B cell (primary cell): ENCODE measurements at regions not wholly inside any gene's neighbourhood (a gene's known extent, or its start where the extent isn't known, plus 50 kb on each side); places are given as distances from the start of the nearest gene placed in this dataset.

Source experiments
- ATAC-seq: fragments of 200-7000 bp; cut with Tn5 transposase; one replicate; pipeline ENCODE4 v1.10.0; 2021; ENCODE audit warnings: low read depth, mild to moderate bottlenecking, moderate number of reproducible peaks, moderate library complexity
- CTCF ChIA-PET: fragments of 350-600 bp; sonication (Branson Sonifier 250); formaldehyde crosslinking; loops from one replicate; lab custom pipeline; 2021; ENCODE audit warnings: antibody characterized with exemption, inconsistent platforms; lab: Charles Lee
- POLR2A ChIA-PET: fragments of 350-600 bp; sonication (Branson Sonifier 250); formaldehyde crosslinking; loops from one replicate; lab custom pipeline; 2021; ENCODE audit warnings: antibody characterized with exemption; lab: Charles Lee
- DNase-seq: peaks from one replicate; pipeline ENCODE4 v3.0.0; 2013
- H2AFZ ChIP-seq: 2 replicates; pipeline ENCODE4 v1.6.1; 2012; ENCODE audit warnings: mild to moderate bottlenecking, low read depth, low read length; ENCODE audit not compliant: insufficient read depth, poor library complexity, severe bottlenecking
- H3K27ac ChIP-seq, 2 donors: 1 replicate in 1 of 2; 2 replicates in 1 of 2; pipeline ENCODE4 v1.5.1; 2012 to 2013; ENCODE audit warnings: low read length in 2 of 2, mild to moderate bottlenecking in 2 of 2, moderate library complexity in 1 of 2
- H3K27me3 ChIP-seq, 4 experiments: fragments of 200-600 bp in 1 of 4; sonication (generic) in 1 of 4; replicated peaks in 1 of 4; 1 replicate in 2 of 4; 2 replicates in 2 of 4; pipeline versions ENCODE4 v1.6.1 to v1.7.0; 2013 to 2016; ENCODE audit warnings: low read length in 3 of 4, mild to moderate bottlenecking in 2 of 4, mixed read lengths in 1 of 4, moderate library complexity in 1 of 4; ENCODE audit not compliant: insufficient read depth in 4 of 4, control insufficient read depth in 3 of 4; ENCODE audit errors: control extremely low read depth in 1 of 4
- H3K36me3 ChIP-seq, 2 experiments: replicated peaks in 1 of 2; 1 replicate in 1 of 2; 2 replicates in 1 of 2; pipeline versions ENCODE4 v1.6.1 to v1.7.1; 2013; ENCODE audit warnings: low read length in 1 of 2; ENCODE audit not compliant: insufficient read depth in 2 of 2, control insufficient read depth in 1 of 2; ENCODE audit errors: control extremely low read depth in 1 of 2, extremely low read depth in 1 of 2
- H3K4me1 ChIP-seq, 2 donors: fragments of 200-600 bp in 1 of 2; sonication (generic) in 1 of 2; 1 replicate in 1 of 2; 2 replicates in 1 of 2; pipeline versions ENCODE4 v1.5.1 to v1.6.1; 2013 to 2017; ENCODE audit warnings: low read length in 2 of 2; ENCODE audit not compliant: control insufficient read depth in 2 of 2, insufficient read depth in 2 of 2
- H3K4me2 ChIP-seq: replicated peaks from 2 replicates; pipeline ENCODE3; 2012; ENCODE audit warnings: mild to moderate bottlenecking, low read depth, low read length; ENCODE audit not compliant: poor library complexity, severe bottlenecking
- H3K4me3 ChIP-seq, 5 experiments: fragments of 200-600 bp in 1 of 5; sonication (generic) in 1 of 5; 1 replicate in 3 of 5; 2 replicates in 2 of 5; pipeline versions ENCODE4 v1.5.1 to v1.7.0; 2011 to 2016; ENCODE audit warnings: low read length in 4 of 5, mild to moderate bottlenecking in 4 of 5, low read depth in 2 of 5, control low read depth in 1 of 5, moderate library complexity in 1 of 5; ENCODE audit not compliant: insufficient read depth in 1 of 5; ENCODE audit errors: control extremely low read depth in 1 of 5, extremely low read depth in 1 of 5
- H3K79me2 ChIP-seq: fragments of 200-600 bp; sonication (generic); one replicate; pipeline ENCODE4 v1.6.0; 2016; ENCODE audit warnings: low read length; ENCODE audit not compliant: control insufficient read depth, insufficient read depth
- H3K9ac ChIP-seq: fragments of 200-600 bp; sonication (generic); 2 replicates; pipeline ENCODE4 v1.6.1; 2017; ENCODE audit warnings: mild to moderate bottlenecking, low read length, moderate library complexity
- H3K9me3 ChIP-seq, 3 donors: one replicate each; pipeline versions ENCODE4 v1.6.1 to v1.7.1; 2013; ENCODE audit warnings: low read length in 2 of 3; ENCODE audit not compliant: control insufficient read depth in 2 of 3, insufficient read depth in 1 of 3; ENCODE audit errors: control extremely low read depth in 1 of 3
- H4K20me1 ChIP-seq: 2 replicates; pipeline ENCODE4 v1.6.0; 2012; ENCODE audit warnings: mild to moderate bottlenecking, low read length; ENCODE audit not compliant: insufficient read depth, control insufficient read depth, poor library complexity, severe bottlenecking
- H3K27ac Mint-ChIP-seq: one replicate; pipeline ENCODE4 v1.8.0; 2021; ENCODE audit warnings: mixed read lengths
- H3K27me3 Mint-ChIP-seq: one replicate; pipeline ENCODE4 v1.8.0; 2021; ENCODE audit warnings: mixed read lengths
- H3K4me1 Mint-ChIP-seq: one replicate; pipeline ENCODE4 v1.8.0; 2021; ENCODE audit warnings: mixed read lengths
- H3K4me3 Mint-ChIP-seq: one replicate; pipeline ENCODE4 v1.8.0; 2021; ENCODE audit warnings: mixed read lengths
- H3K9me3 Mint-ChIP-seq: one replicate; pipeline ENCODE4 v1.8.0; 2022; ENCODE audit warnings: mixed read lengths; ENCODE audit not compliant: insufficient read depth
- EZH2 ChIP-seq: IDR thresholded peaks from 2 replicates; pipeline ENCODE4 v1.6.1; 2012; ENCODE audit warnings: borderline replicate concordance, low read depth, mild to moderate bottlenecking, moderate library complexity, low read length; ENCODE audit not compliant: insufficient read depth, poor library complexity, severe bottlenecking
- WGBS: methylation state at CpG from one replicate; pipeline ENCODE4 v1.1.5; 2013; ENCODE audit warnings: missing lambda C conversion rate; ENCODE audit not compliant: insufficient coverage; 5-methylcytosine and 5-hydroxymethylcytosine counted together
- intact Hi-C: fragments of 100-400 bp; cut with micrococcal nuclease; formaldehyde crosslinking; loops from one replicate; pipeline ENCODE4 v1.10.0; 2022
- TF ChIP-seq, protein P1 (sequence below): fragments of 200-600 bp; IDR thresholded peaks from one replicate; pipeline ENCODE4 v1.8.0; 2022; ENCODE audit warnings: antibody characterized with exemption, mild to moderate bottlenecking

- H3K4me3 ChIP-seq, result no peak overlapping the region
- peaks cover 8% of the 10 kb centered on the region for H3K9me3 Mint-ChIP-seq
- intact Hi-C loops, result no loop called here
Measured at GRCh38 chr2:240363746-240364581, 71.5 kb upstream of the GPC1 start.

DNA sequence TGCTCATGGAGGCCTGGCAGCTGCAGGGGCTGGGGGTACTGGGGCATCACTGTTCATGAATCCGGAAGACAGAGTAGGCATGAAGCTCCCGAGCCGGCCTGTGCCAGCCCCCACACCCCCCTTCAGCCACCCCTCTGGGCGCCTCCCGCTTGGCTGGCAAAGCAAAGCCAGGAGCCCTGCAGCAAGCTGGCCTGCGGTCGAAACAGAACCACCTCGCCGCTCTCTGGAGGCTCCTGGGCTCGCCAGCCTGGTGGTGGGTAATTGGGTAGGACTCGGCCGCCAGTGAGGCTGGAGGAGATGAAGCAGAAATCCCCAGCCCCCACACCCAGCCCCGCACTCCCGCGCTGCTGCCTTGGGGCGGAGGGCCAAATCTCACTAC lies 70.9 kb upstream of the GPC1 start:
- H3K9ac ChIP-seq, result no peak overlapping the region
- Mint-ChIP-seq H3K4me3 (no peak overlapping the region), H3K27ac (no peak overlapping the region), H3K27me3 (no peaks in the 10 kb centered on the region), H3K9me3 (peaks cover 8% of the 10 kb centered on the region), H3K4me1 (no peaks in the 10 kb centered on the region)
- no peaks in the 10 kb centered on the region for H3K4me1 ChIP-seq
- POLR2A ChIA-PET, result no interaction called here
- H3K36me3 ChIP-seq, result no peaks in the 10 kb centered on the region
- DNase-seq (no peak), ATAC-seq (no peak)
- no peaks in the 10 kb centered on the region for H3K79me2 ChIP-seq
- TF ChIP-seq, protein P1, sequence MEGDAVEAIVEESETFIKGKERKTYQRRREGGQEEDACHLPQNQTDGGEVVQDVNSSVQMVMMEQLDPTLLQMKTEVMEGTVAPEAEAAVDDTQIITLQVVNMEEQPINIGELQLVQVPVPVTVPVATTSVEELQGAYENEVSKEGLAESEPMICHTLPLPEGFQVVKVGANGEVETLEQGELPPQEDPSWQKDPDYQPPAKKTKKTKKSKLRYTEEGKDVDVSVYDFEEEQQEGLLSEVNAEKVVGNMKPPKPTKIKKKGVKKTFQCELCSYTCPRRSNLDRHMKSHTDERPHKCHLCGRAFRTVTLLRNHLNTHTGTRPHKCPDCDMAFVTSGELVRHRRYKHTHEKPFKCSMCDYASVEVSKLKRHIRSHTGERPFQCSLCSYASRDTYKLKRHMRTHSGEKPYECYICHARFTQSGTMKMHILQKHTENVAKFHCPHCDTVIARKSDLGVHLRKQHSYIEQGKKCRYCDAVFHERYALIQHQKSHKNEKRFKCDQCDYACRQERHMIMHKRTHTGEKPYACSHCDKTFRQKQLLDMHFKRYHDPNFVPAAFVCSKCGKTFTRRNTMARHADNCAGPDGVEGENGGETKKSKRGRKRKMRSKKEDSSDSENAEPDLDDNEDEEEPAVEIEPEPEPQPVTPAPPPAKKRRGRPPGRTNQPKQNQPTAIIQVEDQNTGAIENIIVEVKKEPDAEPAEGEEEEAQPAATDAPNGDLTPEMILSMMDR, result no peak
- TF ChIP-seq EZH2, result no peak
- no peak overlapping the region for H2AFZ ChIP-seq
- H3K9me3 ChIP-seq, result peaks cover 0 to 28% (median 3%) of the 10 kb centered on the region in 3 donors
- H4K20me1 ChIP-seq, result no peaks in the 10 kb centered on the region
- no peak overlapping the region for H3K4me2 ChIP-seq
- H3K27me3 ChIP-seq, result no peaks in the 10 kb centered on the region
- no peak overlapping the region for H3K27ac ChIP-seq
- 90% methylated on average over 3 of the region's 16 CpGs for WGBS
- CTCF ChIA-PET, result no interaction called here
- H3K4me3 ChIP-seq, result no peak overlapping the region
- intact Hi-C loops, result no loop called here

More at GRCh38 chr2:240363746-240364581, 71.5 kb upstream of the GPC1 start:
- no peak overlapping the region for H3K27ac Mint-ChIP-seq
- H2AFZ ChIP-seq, result no peak overlapping the region
- H3K4me2 ChIP-seq, result no peak overlapping the region
- POLR2A ChIA-PET, result no interaction called here
- H3K4me1 ChIP-seq, result no peaks in the 10 kb centered on the region
- 81% methylated on average over 25 of the region's 28 CpGs for WGBS
- no peak overlapping the region for H3K9ac ChIP-seq
- TF ChIP-seq, protein P1, result no peak
- no peak for TF ChIP-seq EZH2
- CTCF ChIA-PET, result no interaction called here
- ATAC-seq, result no peak
- peaks cover 0 to 35% (median 3%) of the 10 kb centered on the region in 3 donors for H3K9me3 ChIP-seq
- no peaks in the 10 kb centered on the region for H3K4me1 Mint-ChIP-seq
- no peak for DNase-seq
- no peaks in the 10 kb centered on the region for H3K79me2 ChIP-seq
- no peaks in the 10 kb centered on the region for H3K36me3 ChIP-seq
- H3K4me3 Mint-ChIP-seq, result no peak overlapping the region
- no peaks in the 10 kb centered on the region for H3K27me3 Mint-ChIP-seq
- H3K27ac ChIP-seq, result no peak overlapping the region
- no peaks in the 10 kb centered on the region for H3K27me3 ChIP-seq
- no peaks in the 10 kb centered on the region for H4K20me1 ChIP-seq
